K562 (cell line): ENCODE measurements at regions not wholly inside any gene's neighbourhood (a gene's known extent, or its start where the extent isn't known, plus 50 kb on each side); places are given as distances from the start of the nearest gene placed in this dataset.

ENCODE experiments used
- ATAC-seq: fragments of 200-7000 bp; cut with Tn5 transposase; 3 replicates; pipeline ENCODE4 v1.9.1; 2020; ENCODE audit warnings: moderate library complexity
- BruUV-seq: library from RNA; stranded (reverse); fragments of 400-500 nt; replicated peaks from 2 replicates; lab custom pipeline; 2021; lab: Mats Ljungman, UMichigan
- CTCF ChIA-PET: fragments of 300-600 bp; formaldehyde crosslinking; extraction: SDS; loops from one replicate; lab custom pipeline; 2021; ENCODE audit warnings: low intra/inter-chr PET ratio; lab: Yijun Ruan, JAX
- POLR2A ChIA-PET: fragments of 300-600, 350-650 bp; sonication (Branson Sonifier 250); formaldehyde crosslinking; extraction: SDS; loops from one replicate; lab custom pipeline; 2021; ENCODE audit warnings: antibody characterized with exemption, inconsistent platforms; lab: Yijun Ruan, JAX
- DNase-seq, 4 experiments: peaks; one replicate each; pipeline versions ENCODE4 v3.0.0 to v3.0.0-alpha.2; 2011 to 2018; ENCODE audit warnings: low spot score in 3 of 4, mixed read lengths in 3 of 4; ENCODE audit errors: extremely low read depth in 1 of 4
- FAIRE-seq: peaks from 2 replicates; lab custom pipeline; 2011; peaks lifted over from hg19 to GRCh38; lab: Jason Lieb, UNC
- H2AFZ ChIP-seq: 2 replicates; pipeline ENCODE4 v1.6.0; 2011; ENCODE audit warnings: low read depth, low read length, control low read depth, inconsistent platforms
- H3K27ac ChIP-seq: fragments of 200-600 bp; 3 replicates; pipeline ENCODE4 v1.8.0; 2011; ENCODE audit warnings: low read depth, mild to moderate bottlenecking, control low read depth, inconsistent platforms, low read length, moderate library complexity, mixed read lengths; ENCODE audit errors: extremely low read depth
- H3K27me3 ChIP-seq, 2 experiments: fragments of 300-600 bp in 1 of 2; 2 replicates in 1 of 2; 3 replicates in 1 of 2; pipeline versions ENCODE4 v1.6.0 to v1.8.0; 2011; ENCODE audit warnings: inconsistent platforms in 2 of 2, low read length in 2 of 2, mild to moderate bottlenecking in 1 of 2, mixed read lengths in 1 of 2, moderate library complexity in 1 of 2; ENCODE audit not compliant: control insufficient read depth in 2 of 2, insufficient read depth in 2 of 2
- H3K36me3 ChIP-seq: fragments of 300-600 bp; 3 replicates; pipeline ENCODE4 v1.8.0; 2011; ENCODE audit warnings: mild to moderate bottlenecking, low read length, inconsistent platforms; ENCODE audit not compliant: control insufficient read depth, insufficient read depth
- H3K4me1 ChIP-seq, 2 experiments: fragments of 200-600 bp in 1 of 2; replicated peaks in 1 of 2; 2 replicates in 1 of 2; 3 replicates in 1 of 2; pipeline versions ENCODE4 v1.5.1 to v1.8.0; 2011; ENCODE audit warnings: inconsistent platforms in 2 of 2, low read length in 2 of 2, mild to moderate bottlenecking in 1 of 2, mixed read lengths in 1 of 2, moderate library complexity in 1 of 2; ENCODE audit not compliant: control insufficient read depth in 2 of 2, insufficient read depth in 2 of 2
- H3K4me2 ChIP-seq: 2 replicates; pipeline ENCODE4 v1.6.1; 2011; ENCODE audit warnings: low read length, control low read depth, inconsistent platforms, mixed read lengths; ENCODE audit not compliant: insufficient read depth
- H3K4me3 ChIP-seq: fragments of 200-600 bp; sonication (generic), shearing (Covaris generic); 2 replicates; pipeline ENCODE4 v1.5.1; 2016; ENCODE audit warnings: control low read depth, inconsistent platforms
- H3K79me2 ChIP-seq: fragments of 200-600 bp; 3 replicates; pipeline ENCODE4 v1.8.0; 2011; ENCODE audit warnings: low read length, inconsistent platforms; ENCODE audit not compliant: control insufficient read depth, insufficient read depth
- H3K9ac ChIP-seq, 2 experiments: 2 replicates each; pipeline versions ENCODE4 v1.6.0 to v1.6.1; 2011; ENCODE audit warnings: low read depth in 2 of 2, low read length in 2 of 2, control low read depth in 1 of 2, inconsistent platforms in 1 of 2, mild to moderate bottlenecking in 1 of 2, mixed read lengths in 1 of 2; ENCODE audit not compliant: insufficient read depth in 1 of 2
- H3K9me1 ChIP-seq: one replicate; pipeline ENCODE4 v1.6.0; 2011; ENCODE audit warnings: inconsistent platforms, mild to moderate bottlenecking, low read length, moderate library complexity; ENCODE audit not compliant: control insufficient read depth, insufficient read depth
- H3K9me3 ChIP-seq: replicated peaks from 2 replicates; pipeline ENCODE4 v1.5.1; 2011; ENCODE audit warnings: low read depth, low read length, inconsistent platforms; ENCODE audit not compliant: control insufficient read depth, insufficient read depth
- H4K20me1 ChIP-seq: replicated peaks from 2 replicates; pipeline ENCODE4 v1.6.1; 2011; ENCODE audit warnings: low read length, inconsistent platforms, mixed read lengths; ENCODE audit not compliant: control insufficient read depth, insufficient read depth
- ATF1 ChIP-seq, 2 experiments: fragments of 450-650 bp in 1 of 2; IDR thresholded peaks; 2 replicates each; pipeline ENCODE4 v1.6.1; 2016; ENCODE audit warnings: missing compliant biosample characterization in 1 of 2, missing genetic modification characterization in 1 of 2
- BRD9 ChIP-seq: fragments of 450-650 bp; IDR thresholded peaks from 2 replicates; pipeline ENCODE4 v1.6.1; 2018; ENCODE audit warnings: low read depth; ENCODE audit not compliant: partially characterized antibody
- DDX20 ChIP-seq: fragments of 450-650 bp; IDR thresholded peaks from 2 replicates; pipeline ENCODE4 v1.6.1; 2016; ENCODE audit warnings: missing genetic modification characterization, low read depth, mild to moderate bottlenecking, missing compliant biosample characterization, moderate library complexity
- DIDO1 ChIP-seq: fragments of 450-650 bp; IDR thresholded peaks from 2 replicates; pipeline ENCODE4 v1.6.1; 2016; ENCODE audit warnings: low read depth, missing biosample characterization, missing genetic modification characterization
- ELK3 ChIP-seq: fragments of 450-650 bp; formaldehyde crosslinking; IDR thresholded peaks from 2 replicates; pipeline ENCODE4 v1.4.0; 2020; ENCODE audit warnings: mild to moderate bottlenecking
- HNRNPH1 ChIP-seq: fragments of 200-400 bp; formaldehyde crosslinking; optimal IDR thresholded peaks from 2 replicates; pipeline ENCODE3; 2017; ENCODE audit warnings: low read depth, mild to moderate bottlenecking, low read length, moderate library complexity
- MCM7 ChIP-seq, 2 experiments: fragments of 450-650 bp; IDR thresholded peaks; 2 replicates each; pipeline ENCODE4 v1.6.1; 2016 to 2018
- NFIX ChIP-seq: fragments of 250-450 bp; sonication (Bioruptor Pico); IDR thresholded peaks from 2 replicates; pipeline ENCODE4 v1.4.0; 2020; ENCODE audit warnings: low read depth, mild to moderate bottlenecking, moderate library complexity
- NR2F6 ChIP-seq: fragments of 450-650 bp; formaldehyde crosslinking; IDR thresholded peaks from 2 replicates; pipeline ENCODE4 v1.4.0; 2020; ENCODE audit warnings: mild to moderate bottlenecking
- NRF1 ChIP-seq, 2 experiments: fragments of 450-650 bp; IDR thresholded peaks in 1 of 2; conservative IDR thresholded peaks in 1 of 2; 2 replicates each; pipeline ENCODE4 v1.6.1; 2014; ENCODE audit warnings: mild to moderate bottlenecking in 2 of 2
- POLR2AphosphoS5 ChIP-seq: IDR thresholded peaks from 2 replicates; pipeline ENCODE4 v1.6.1; 2011; ENCODE audit warnings: mild to moderate bottlenecking, low read depth, low read length, moderate library complexity; ENCODE audit not compliant: control insufficient read depth, insufficient read depth
- PTTG1 ChIP-seq: fragments of 450-650 bp; IDR thresholded peaks from 2 replicates; pipeline ENCODE4 v1.6.1; 2016; ENCODE audit warnings: low read depth, mild to moderate bottlenecking, missing genetic modification characterization, missing compliant biosample characterization
- SMAD4 ChIP-seq: fragments of 250-450 bp; sonication (Bioruptor Pico); conservative IDR thresholded peaks from 2 replicates; pipeline ENCODE4 v1.8.0; 2021; ENCODE audit warnings: inconsistent platforms, mild to moderate bottlenecking, moderate library complexity
- TCFL5 ChIP-seq: fragments of 250-450 bp; sonication (Bioruptor Pico); conservative IDR thresholded peaks from 2 replicates; pipeline ENCODE4 v1.6.1; 2021; ENCODE audit warnings: mild to moderate bottlenecking, moderate library complexity, matching md5 sums
- U2AF1 ChIP-seq: fragments of 200-400 bp; formaldehyde crosslinking; optimal IDR thresholded peaks from 2 replicates; pipeline ENCODE3; 2017; ENCODE audit warnings: mild to moderate bottlenecking, low read depth, low read length, moderate library complexity
- ZFP1 ChIP-seq: fragments of 450-650 bp; formaldehyde crosslinking; IDR thresholded peaks from 2 replicates; pipeline ENCODE4 v1.4.0; 2020; ENCODE audit warnings: mild to moderate bottlenecking, mixed read lengths
- WGBS: fragments of 100-300 bp; shearing (Covaris generic); methylation state at CpG from one replicate; pipeline ENCODE4 v1.1.6; 2016; ENCODE audit warnings: low coverage, mixed read lengths; ENCODE audit not compliant: insufficient coverage; ENCODE audit errors: missing lambda C conversion rate; 5-methylcytosine and 5-hydroxymethylcytosine counted together
- in situ Hi-C: fragments of 300-500 bp; cut with MboI; formaldehyde crosslinking; loops from 4 replicates; pipeline ENCODE4 v1.15.0; 2018; ENCODE audit warnings: inconsistent platforms, mixed read lengths
- intact Hi-C: fragments of 100-400 bp; cut with micrococcal nuclease; formaldehyde crosslinking; loops from 2 replicates; pipeline ENCODE4 v1.14.2; 2022

- TF ChIP-seq POLR2AphosphoS5 (no peak), NR2F6 (CRISPR knock-in tag) (no peak), PTTG1 (tag) (no peak), HNRNPH1 (no peak), DIDO1 (tag) (no peak)
Observed at GRCh38 chr15:47534673-47535072, 182.6 kb upstream of the SEMA6D start (continued).

- in situ Hi-C loops = no loop called here
- Histone ChIP-seq H3K4me1 (no peaks in the 10 kb centered on the region), H2AFZ (no peak overlapping the region), H3K9me1 (no peaks in the 10 kb centered on the region), H3K9me3 (0 out of 2 replicates have a peak, but pooled peaks cover 2% of the 10 kb centered on the region), H3K4me2 (no peak overlapping the region), H4K20me1 (no peaks in the 10 kb centered on the region), H3K4me3 (no peak overlapping the region), H3K36me3 (no peaks in the 10 kb centered on the region), H3K79me2 (no peaks in the 10 kb centered on the region), H3K27ac (no peak overlapping the region), H3K27me3 (no peaks in the 10 kb centered on the region), H3K9ac (no peak overlapping the region)
- DNase-seq = no peak
- intact Hi-C loops = no loop called here
- WGBS = 0% methylated on average over 2 of the region's 2 CpGs
- no peak for ATAC-seq
- no peak for TF ChIP-seq ZFP1 (CRISPR knock-in tag)
- TF ChIP-seq U2AF1 = no peak
- no peak for TF ChIP-seq SMAD4 (CRISPR knock-in tag)
- no peak for TF ChIP-seq NRF1 (conservative IDR thresholded peaks at IDR 0.05 in 1 of 2, IDR thresholded peaks at IDR 0.05 in 1 of 2)
- no peak for TF ChIP-seq BRD9
- TF ChIP-seq TCFL5 = no peak
- no peak for TF ChIP-seq DDX20 (tag)
- no peak for TF ChIP-seq NFIX
- TF ChIP-seq ELK3 (CRISPR knock-in tag) = no peak
- TF ChIP-seq ATF1 (CRISPR knock-in tag; IDR thresholded peaks at IDR 0.05) = no peak
- no peak for TF ChIP-seq ATF1 (tag; IDR thresholded peaks at IDR 0.05)
- no peak for TF ChIP-seq MCM7 (IDR thresholded peaks at IDR 0.05)
- no TSS peak for BruUV-seq
- no peak for FAIRE-seq
- ChIA-PET CTCF (no interaction called here), POLR2A (no interaction called here)
Observed at GRCh38 chr15:47541562-47541961, 175.7 kb upstream of the SEMA6D start.
